ENCODE measurements at regions not wholly inside any gene's neighbourhood (a gene's known extent, or its start where the extent isn't known, plus 50 kb on each side); places are given as distances from the start of the nearest gene placed in this dataset.

- CTCF ChIA-PET: no interaction called here
Measured at GRCh38 chr3:182462152-182462551, 331.2 kb upstream of the ATP11B start.

GRCh38 chr3:182464513-182465145 is 328.7 kb upstream of the ATP11B start:
- Mint-ChIP-seq H3K9me3 (peaks cover 11 to 12% (median 11%) of the 10 kb centered on the region in 3 donors), H3K27me3 (peaks cover 0 to under 1% of the 10 kb centered on the region in 2 donors), H3K27ac (no peak overlapping the region), H3K4me1 (no peaks in the 10 kb centered on the region), H3K4me3 (no peak overlapping the region), H3K36me3 (no peaks in the 10 kb centered on the region)
- CTCF ChIA-PET: no interaction called here
- H3K4me3 ChIP-seq (ENCODE audit: control insufficient read depth in 1 of 2, extremely low read depth in 1 of 2, low read length in 1 of 2): no peak overlapping the region
- WGBS (ENCODE audit: insufficient coverage): 44% methylated on average over 1 of the region's 2 CpGs
- DNase-seq (no peak), ATAC-seq (replicated peaks in 1 of 4) (no peak)
- POLR2A ChIA-PET: no interaction called here
- no peaks in the 10 kb centered on the region for H3K27me3 ChIP-seq (replicated peaks in 1 of 2; ENCODE audit: control insufficient read depth in 2 of 2, extremely low read depth in 1 of 2, insufficient read depth in 2 of 2, low read length in 1 of 2)
- H3K4me1 ChIP-seq (ENCODE audit: control insufficient read depth in 1 of 2, extremely low read depth in 1 of 2, insufficient read depth in 2 of 2, low read length in 2 of 2): no peaks in the 10 kb centered on the region
- no peaks in the 10 kb centered on the region for H3K9me3 ChIP-seq
- no peaks in the 10 kb centered on the region for H3K36me3 ChIP-seq (ENCODE audit: control insufficient read depth in 2 of 2, extremely low read depth in 1 of 2, insufficient read depth in 1 of 2, low read length in 1 of 2)
- no peak overlapping the region for H3K27ac ChIP-seq (ENCODE audit: low read length)

More at GRCh38 chr3:182462152-182462551, 331.2 kb upstream of the ATP11B start:
- Mint-ChIP-seq H3K36me3 (no peaks in the 10 kb centered on the region), H3K4me3 (no peak overlapping the region), H3K4me1 (no peaks in the 10 kb centered on the region), H3K9me3 (peaks cover 7 to 11% (median 7%) of the 10 kb centered on the region in 3 donors), H3K27me3 (no peaks in the 10 kb centered on the region), H3K27ac (no peak overlapping the region)
- no peaks in the 10 kb centered on the region for H3K4me1 ChIP-seq (ENCODE audit: control insufficient read depth in 1 of 2, extremely low read depth in 1 of 2, insufficient read depth in 2 of 2, low read length in 2 of 2)
- no peak overlapping the region for H3K27ac ChIP-seq (ENCODE audit: low read length)
- no peaks in the 10 kb centered on the region for H3K27me3 ChIP-seq (replicated peaks in 1 of 2; ENCODE audit: control insufficient read depth in 2 of 2, extremely low read depth in 1 of 2, insufficient read depth in 2 of 2, low read length in 1 of 2)
- no peaks in the 10 kb centered on the region for H3K36me3 ChIP-seq (ENCODE audit: control insufficient read depth in 2 of 2, extremely low read depth in 1 of 2, insufficient read depth in 1 of 2, low read length in 1 of 2)
- no peak for ATAC-seq (replicated peaks in 1 of 4)
- DNase-seq: no peak
- H3K4me3 ChIP-seq (ENCODE audit: control insufficient read depth in 1 of 2, extremely low read depth in 1 of 2, low read length in 1 of 2): no peak overlapping the region
- H3K9me3 ChIP-seq: no peaks in the 10 kb centered on the region
- POLR2A ChIA-PET: no interaction called here

- Histone ChIP-seq H3K4me3 (ENCODE audit: control insufficient read depth in 1 of 2, extremely low read depth in 1 of 2, low read length in 1 of 2) (no peak overlapping the region), H3K27ac (ENCODE audit: low read length) (no peak overlapping the region), H3K9me3 (no peaks in the 10 kb centered on the region), H3K4me1 (ENCODE audit: control insufficient read depth in 1 of 2, extremely low read depth in 1 of 2, insufficient read depth in 2 of 2, low read length in 2 of 2) (no peaks in the 10 kb centered on the region), H3K36me3 (ENCODE audit: control insufficient read depth in 2 of 2, extremely low read depth in 1 of 2, insufficient read depth in 1 of 2, low read length in 1 of 2) (no peaks in the 10 kb centered on the region), H3K27me3 (replicated peaks in 1 of 2; ENCODE audit: control insufficient read depth in 2 of 2, extremely low read depth in 1 of 2, insufficient read depth in 2 of 2, low read length in 1 of 2) (no peaks in the 10 kb centered on the region)
- WGBS (ENCODE audit: insufficient coverage): 90% methylated on average over 2 of the region's 3 CpGs
- no peaks in the 10 kb centered on the region for H3K36me3 Mint-ChIP-seq
- H3K4me1 Mint-ChIP-seq: no peaks in the 10 kb centered on the region
- peaks cover 11 to 12% (median 11%) of the 10 kb centered on the region in 3 donors for H3K9me3 Mint-ChIP-seq
- peaks cover 0 to 3% of the 10 kb centered on the region in 2 donors for H3K27me3 Mint-ChIP-seq
- ChIA-PET POLR2A (no interaction called here), CTCF (no interaction called here)
- H3K27ac Mint-ChIP-seq: no peak overlapping the region
- ATAC-seq (replicated peaks in 1 of 4): no peak
- DNase-seq: no peak
- H3K4me3 Mint-ChIP-seq: no peak overlapping the region
Measured at GRCh38 chr3:182465301-182466185, 327.8 kb upstream of the ATP11B start.

DNA sequence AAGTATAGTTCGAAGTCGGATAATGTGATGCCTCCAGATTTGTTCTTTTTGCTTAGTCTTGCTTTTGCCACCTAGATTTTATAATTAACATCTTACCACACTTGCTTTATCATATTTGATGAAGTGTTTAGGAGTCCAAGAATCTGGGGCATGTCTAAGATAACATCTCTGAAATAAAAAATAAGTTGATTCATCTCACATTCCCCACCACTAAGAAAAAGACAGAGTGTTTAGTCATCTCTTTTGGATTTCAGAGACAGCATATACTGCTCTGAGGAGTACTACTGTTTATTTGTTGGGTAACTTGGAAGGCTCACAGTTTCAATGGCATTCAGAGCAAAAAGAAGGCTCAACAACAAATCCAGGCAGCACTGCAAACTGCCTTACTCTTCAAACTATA is 324.2 kb upstream of the ATP11B start:
- DNase-seq (no peak), ATAC-seq (replicated peaks in 1 of 4) (no peak)
- peaks cover 0 to 7% of the 10 kb centered on the region in 2 donors for H3K27me3 Mint-ChIP-seq
- no CpG with 5 or more reads among the region's 2 CpGs for WGBS (ENCODE audit: insufficient coverage)
- no peaks in the 10 kb centered on the region for H3K4me1 ChIP-seq (ENCODE audit: control insufficient read depth in 1 of 2, extremely low read depth in 1 of 2, insufficient read depth in 2 of 2, low read length in 2 of 2)
- no peak overlapping the region for H3K4me3 ChIP-seq (ENCODE audit: control insufficient read depth in 1 of 2, extremely low read depth in 1 of 2, low read length in 1 of 2)
- no peaks in the 10 kb centered on the region for H3K9me3 ChIP-seq
- no peaks in the 10 kb centered on the region for H3K36me3 ChIP-seq (ENCODE audit: control insufficient read depth in 2 of 2, extremely low read depth in 1 of 2, insufficient read depth in 1 of 2, low read length in 1 of 2)
- no peak overlapping the region for H3K4me3 Mint-ChIP-seq
- no peaks in the 10 kb centered on the region for H3K4me1 Mint-ChIP-seq
- no peaks in the 10 kb centered on the region for H3K36me3 Mint-ChIP-seq
- H3K27ac ChIP-seq (ENCODE audit: low read length): no peak overlapping the region
- CTCF ChIA-PET: no interaction called here
- POLR2A ChIA-PET: no interaction called here
- H3K9me3 Mint-ChIP-seq: peaks cover 4 to 6% (median 5%) of the 10 kb centered on the region in 3 donors
- no peak overlapping the region for H3K27ac Mint-ChIP-seq
- H3K27me3 ChIP-seq (replicated peaks in 1 of 2; ENCODE audit: control insufficient read depth in 2 of 2, extremely low read depth in 1 of 2, insufficient read depth in 2 of 2, low read length in 1 of 2): no peaks in the 10 kb centered on the region

DNA sequence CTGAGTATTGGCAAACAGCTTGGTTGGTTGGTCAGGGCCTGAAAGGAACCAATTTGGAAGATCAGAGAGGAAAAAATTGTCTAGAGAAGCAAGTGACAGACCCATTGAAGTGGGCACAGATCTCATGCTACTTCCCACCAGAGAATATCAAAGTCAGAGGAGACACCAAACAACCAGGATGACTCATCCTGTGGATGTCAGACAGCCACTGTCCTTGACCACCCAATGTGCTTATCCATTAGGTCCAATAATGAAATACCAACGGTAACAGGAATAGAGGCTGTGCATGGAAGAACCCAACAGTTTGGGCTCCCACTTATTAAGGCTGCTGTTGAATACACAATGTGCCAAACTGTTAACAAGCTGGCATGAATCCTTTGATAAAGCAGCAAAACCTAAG is 323.1 kb upstream of the ATP11B start:
- H3K9me3 Mint-ChIP-seq: peaks cover 4 to 6% (median 4%) of the 10 kb centered on the region in 3 donors
- DNase-seq: no peak
- H3K36me3 Mint-ChIP-seq: no peaks in the 10 kb centered on the region
- Histone ChIP-seq H3K27me3 (replicated peaks in 1 of 2; ENCODE audit: control insufficient read depth in 2 of 2, extremely low read depth in 1 of 2, insufficient read depth in 2 of 2, low read length in 1 of 2) (no peaks in the 10 kb centered on the region), H3K4me1 (ENCODE audit: control insufficient read depth in 1 of 2, extremely low read depth in 1 of 2, insufficient read depth in 2 of 2, low read length in 2 of 2) (no peaks in the 10 kb centered on the region), H3K36me3 (ENCODE audit: control insufficient read depth in 2 of 2, extremely low read depth in 1 of 2, insufficient read depth in 1 of 2, low read length in 1 of 2) (no peaks in the 10 kb centered on the region), H3K4me3 (ENCODE audit: control insufficient read depth in 1 of 2, extremely low read depth in 1 of 2, low read length in 1 of 2) (no peak overlapping the region), H3K9me3 (no peaks in the 10 kb centered on the region), H3K27ac (ENCODE audit: low read length) (no peak overlapping the region)
- ChIA-PET POLR2A (interaction anchor here in 1 of 2 donors (0.7 kb wide), 1 partner anchor 634 kb away, joined by 3 read pairs; no protein-coding TSS in a partner anchor), CTCF (no interaction called here)
- WGBS (ENCODE audit: insufficient coverage): 67% methylated on average over 1 of the region's 1 CpG
- H3K4me1 Mint-ChIP-seq: no peaks in the 10 kb centered on the region
- no peak overlapping the region for H3K4me3 Mint-ChIP-seq
- no peak overlapping the region for H3K27ac Mint-ChIP-seq
- ATAC-seq (replicated peaks in 1 of 4): no peak
- peaks cover 0 to 7% of the 10 kb centered on the region in 2 donors for H3K27me3 Mint-ChIP-seq

- ChIA-PET POLR2A (interaction anchor here (0.6 to 0.7 kb wide), 3 partner anchors 13 to 1471 kb away, joined by 3 to 16 read pairs (median 4); no protein-coding TSS in a partner anchor), CTCF (no interaction called here)
- Histone ChIP-seq H3K4me3 (ENCODE audit: control insufficient read depth in 1 of 2, extremely low read depth in 1 of 2, low read length in 1 of 2) (no peak overlapping the region), H3K36me3 (ENCODE audit: control insufficient read depth in 2 of 2, extremely low read depth in 1 of 2, insufficient read depth in 1 of 2, low read length in 1 of 2) (no peaks in the 10 kb centered on the region), H3K27me3 (replicated peaks in 1 of 2; ENCODE audit: control insufficient read depth in 2 of 2, extremely low read depth in 1 of 2, insufficient read depth in 2 of 2, low read length in 1 of 2) (no peaks in the 10 kb centered on the region), H3K27ac (ENCODE audit: low read length) (no peak overlapping the region), H3K9me3 (no peaks in the 10 kb centered on the region), H3K4me1 (ENCODE audit: control insufficient read depth in 1 of 2, extremely low read depth in 1 of 2, insufficient read depth in 2 of 2, low read length in 2 of 2) (no peaks in the 10 kb centered on the region)
- H3K36me3 Mint-ChIP-seq: no peaks in the 10 kb centered on the region
- WGBS (ENCODE audit: insufficient coverage): no CpG with 5 or more reads among the region's 1 CpG
- H3K9me3 Mint-ChIP-seq: peaks cover 4 to 6% (median 4%) of the 10 kb centered on the region in 3 donors
- H3K27me3 Mint-ChIP-seq: peaks cover 0 to 7% of the 10 kb centered on the region in 2 donors
- no peak for DNase-seq
- H3K27ac Mint-ChIP-seq: no peak overlapping the region
- no peak for ATAC-seq (replicated peaks in 1 of 4)
- H3K4me1 Mint-ChIP-seq: no peaks in the 10 kb centered on the region
- H3K4me3 Mint-ChIP-seq: no peak overlapping the region
Measured at GRCh38 chr3:182473191-182473710, 320.1 kb upstream of the ATP11B start.
